Karpas-422 (cell line): ENCODE measurements at regions not wholly inside any gene's neighbourhood (a gene's known extent, or its start where the extent isn't known, plus 50 kb on each side); places are given as distances from the start of the nearest gene placed in this dataset.

Source experiments
- DNase-seq: peaks from one replicate; pipeline ENCODE4 v3.0.0-alpha.2; 2015
- H2AFZ ChIP-seq: fragments of 200-600 bp; sonication (generic); 2 replicates; pipeline ENCODE4 v1.6.1; 2014; ENCODE audit warnings: antibody characterized with exemption, low read length, mixed read lengths
- H3K27ac ChIP-seq: fragments of 200-600 bp; sonication (generic); 2 replicates; pipeline ENCODE4 v1.5.1; 2014; ENCODE audit warnings: mild to moderate bottlenecking, low read length, moderate library complexity
- H3K27me3 ChIP-seq: fragments of 200-600 bp; sonication (generic); 2 replicates; pipeline ENCODE4 v1.6.1; 2014; ENCODE audit warnings: low read length, mixed read lengths
- H3K36me3 ChIP-seq: fragments of 200-600 bp; sonication (generic); 2 replicates; pipeline ENCODE4 v1.6.1; 2014; ENCODE audit warnings: low read length, mixed read lengths; ENCODE audit not compliant: insufficient read depth
- H3K4me1 ChIP-seq: fragments of 200-600 bp; sonication (generic); 2 replicates; pipeline ENCODE4 v1.6.1; 2014; ENCODE audit warnings: mild to moderate bottlenecking, low read length, mixed read lengths
- H3K4me2 ChIP-seq: fragments of 200-600 bp; sonication (generic); 2 replicates; pipeline ENCODE4 v1.6.1; 2014; ENCODE audit warnings: low read length, low read depth, mild to moderate bottlenecking; ENCODE audit not compliant: poor library complexity, severe bottlenecking
- H3K4me3 ChIP-seq: fragments of 200-600 bp; sonication (generic); 2 replicates; pipeline ENCODE4 v1.5.1; 2014; ENCODE audit warnings: mild to moderate bottlenecking, antibody characterized with exemption, low read length, mixed read lengths
- H3K79me2 ChIP-seq: fragments of 200-600 bp; sonication (generic); 2 replicates; pipeline ENCODE4 v1.6.1; 2014; ENCODE audit warnings: mild to moderate bottlenecking, low read length, mixed read lengths
- H3K9ac ChIP-seq: fragments of 200-600 bp; sonication (generic); 2 replicates; pipeline ENCODE4 v1.6.0; 2014; ENCODE audit warnings: low read length
- H3K9me2 ChIP-seq: fragments of 200-600 bp; sonication (generic), shearing (Covaris generic); replicated peaks from 2 replicates; pipeline ENCODE4 v1.6.0; 2014; ENCODE audit warnings: mild to moderate bottlenecking, low read length, moderate library complexity; ENCODE audit not compliant: insufficient read depth
- H3K9me3 ChIP-seq: fragments of 300-700, 200-600 bp; sonication (generic); 2 replicates; pipeline ENCODE4 v1.6.1; 2014; ENCODE audit warnings: low read length, mixed read lengths
- H4K20me1 ChIP-seq: fragments of 200-600 bp; sonication (generic); 2 replicates; pipeline ENCODE4 v1.6.1; 2014; ENCODE audit warnings: mild to moderate bottlenecking, antibody characterized with exemption, low read length, low read depth; ENCODE audit not compliant: insufficient read depth

GRCh38 chr12:65616022-65616421 is 208.3 kb upstream of the HMGA2 start:
- Histone ChIP-seq H3K9me3 (no peaks in the 10 kb centered on the region), H3K27me3 (no peaks in the 10 kb centered on the region), H3K79me2 (no peaks in the 10 kb centered on the region), H4K20me1 (no peaks in the 10 kb centered on the region), H2AFZ (no peak overlapping the region), H3K4me1 (no peaks in the 10 kb centered on the region), H3K4me2 (no peak overlapping the region), H3K36me3 (no peaks in the 10 kb centered on the region), H3K9me2 (no peaks in the 10 kb centered on the region), H3K27ac (no peak overlapping the region), H3K4me3 (no peak overlapping the region), H3K9ac (no peak overlapping the region)
- DNase-seq = no peak

GRCh38 chr12:65618588-65618987 is 205.7 kb upstream of the HMGA2 start:
- Histone ChIP-seq H3K79me2 (no peaks in the 10 kb centered on the region), H3K4me2 (no peak overlapping the region), H3K36me3 (no peaks in the 10 kb centered on the region), H3K9me3 (no peaks in the 10 kb centered on the region), H3K4me3 (no peak overlapping the region), H3K9me2 (no peaks in the 10 kb centered on the region), H3K4me1 (no peaks in the 10 kb centered on the region), H3K9ac (no peak overlapping the region), H3K27me3 (no peaks in the 10 kb centered on the region), H4K20me1 (no peaks in the 10 kb centered on the region), H2AFZ (no peak overlapping the region), H3K27ac (no peak overlapping the region)
- DNase-seq = no peak

GRCh38 chr12:65619018-65619417 is 205.3 kb upstream of the HMGA2 start:
- Histone ChIP-seq H3K27ac (no peak overlapping the region), H3K27me3 (no peaks in the 10 kb centered on the region), H3K4me1 (no peaks in the 10 kb centered on the region), H3K36me3 (no peaks in the 10 kb centered on the region), H3K4me2 (no peak overlapping the region), H2AFZ (no peak overlapping the region), H3K4me3 (no peak overlapping the region), H3K9me2 (no peaks in the 10 kb centered on the region), H3K9me3 (no peaks in the 10 kb centered on the region), H3K79me2 (no peaks in the 10 kb centered on the region), H3K9ac (no peak overlapping the region), H4K20me1 (no peaks in the 10 kb centered on the region)
- no peak for DNase-seq

GRCh38 chr12:65620046-65620445 is 204.2 kb upstream of the HMGA2 start:
- no peak overlapping the region for H3K4me2 ChIP-seq
- no peaks in the 10 kb centered on the region for H3K79me2 ChIP-seq
- no peak for DNase-seq
- no peak overlapping the region for H3K27ac ChIP-seq
- no peak overlapping the region for H2AFZ ChIP-seq
- H3K36me3 ChIP-seq = no peaks in the 10 kb centered on the region
- no peaks in the 10 kb centered on the region for H3K9me2 ChIP-seq
- no peaks in the 10 kb centered on the region for H3K4me1 ChIP-seq
- no peaks in the 10 kb centered on the region for H3K9me3 ChIP-seq
- no peaks in the 10 kb centered on the region for H3K27me3 ChIP-seq
- no peak overlapping the region for H3K9ac ChIP-seq
- H3K4me3 ChIP-seq = no peak overlapping the region
- H4K20me1 ChIP-seq = no peaks in the 10 kb centered on the region

- Histone ChIP-seq H3K9ac (no peak overlapping the region), H4K20me1 (no peaks in the 10 kb centered on the region), H3K4me3 (no peak overlapping the region), H3K36me3 (no peaks in the 10 kb centered on the region), H3K27ac (no peak overlapping the region), H3K79me2 (no peaks in the 10 kb centered on the region), H3K4me2 (no peak overlapping the region), H3K27me3 (no peaks in the 10 kb centered on the region), H2AFZ (no peak overlapping the region), H3K9me2 (no peaks in the 10 kb centered on the region), H3K4me1 (no peaks in the 10 kb centered on the region), H3K9me3 (no peaks in the 10 kb centered on the region)
- DNase-seq = no peak
Measured at GRCh38 chr12:65622056-65622455, 202.2 kb upstream of the HMGA2 start.

GRCh38 chr12:65623507-65623906 is 200.8 kb upstream of the HMGA2 start:
- H3K79me2 ChIP-seq = no peaks in the 10 kb centered on the region
- H3K27ac ChIP-seq = no peak overlapping the region
- H2AFZ ChIP-seq = no peak overlapping the region
- H3K9ac ChIP-seq = no peak overlapping the region
- no peaks in the 10 kb centered on the region for H3K9me2 ChIP-seq
- H3K4me1 ChIP-seq = no peaks in the 10 kb centered on the region
- H3K4me2 ChIP-seq = no peak overlapping the region
- no peak for DNase-seq
- no peaks in the 10 kb centered on the region for H4K20me1 ChIP-seq
- no peaks in the 10 kb centered on the region for H3K9me3 ChIP-seq
- no peak overlapping the region for H3K4me3 ChIP-seq
- no peaks in the 10 kb centered on the region for H3K36me3 ChIP-seq
- no peaks in the 10 kb centered on the region for H3K27me3 ChIP-seq

GRCh38 chr12:65624554-65625086 is 199.7 kb upstream of the HMGA2 start:
- Histone ChIP-seq H3K27me3 (no peaks in the 10 kb centered on the region), H2AFZ (no peak overlapping the region), H3K9ac (no peak overlapping the region), H3K27ac (no peak overlapping the region), H4K20me1 (no peaks in the 10 kb centered on the region), H3K9me2 (no peaks in the 10 kb centered on the region), H3K4me3 (no peak overlapping the region), H3K4me2 (no peak overlapping the region), H3K4me1 (no peaks in the 10 kb centered on the region), H3K79me2 (no peaks in the 10 kb centered on the region), H3K36me3 (no peaks in the 10 kb centered on the region), H3K9me3 (no peaks in the 10 kb centered on the region)
- DNase-seq = no peak

GRCh38 chr12:65628061-65628460 is 196.2 kb upstream of the HMGA2 start:
- no peak for DNase-seq
- H3K9me3 ChIP-seq = no peaks in the 10 kb centered on the region
- no peaks in the 10 kb centered on the region for H3K79me2 ChIP-seq
- no peaks in the 10 kb centered on the region for H3K4me1 ChIP-seq
- no peak overlapping the region for H2AFZ ChIP-seq
- no peaks in the 10 kb centered on the region for H3K9me2 ChIP-seq
- no peak overlapping the region for H3K4me3 ChIP-seq
- H3K27ac ChIP-seq = no peak overlapping the region
- no peak overlapping the region for H3K4me2 ChIP-seq
- no peaks in the 10 kb centered on the region for H3K36me3 ChIP-seq
- H3K9ac ChIP-seq = no peak overlapping the region
- H3K27me3 ChIP-seq = no peaks in the 10 kb centered on the region
- H4K20me1 ChIP-seq = no peaks in the 10 kb centered on the region

- no peaks in the 10 kb centered on the region for H3K9me2 ChIP-seq
- no peaks in the 10 kb centered on the region for H3K27me3 ChIP-seq
- H3K4me2 ChIP-seq = no peak overlapping the region
- no peaks in the 10 kb centered on the region for H3K36me3 ChIP-seq
- no peak overlapping the region for H3K9ac ChIP-seq
- no peaks in the 10 kb centered on the region for H4K20me1 ChIP-seq
- DNase-seq = no peak
- H3K4me3 ChIP-seq = no peak overlapping the region
- H3K9me3 ChIP-seq = no peaks in the 10 kb centered on the region
- no peaks in the 10 kb centered on the region for H3K79me2 ChIP-seq
- no peaks in the 10 kb centered on the region for H3K4me1 ChIP-seq
- no peak overlapping the region for H3K27ac ChIP-seq
- no peak overlapping the region for H2AFZ ChIP-seq
Measured at GRCh38 chr12:65630555-65630954, 193.7 kb upstream of the HMGA2 start.
